Putamen (tissue), 1 donor: ENCODE measurements at regions not wholly inside any gene's neighbourhood (a gene's known extent, or its start where the extent isn't known, plus 50 kb on each side); places are given as distances from the start of the nearest gene placed in this dataset.
"Not testable (repeated sequence)": the region's sequence is repeated elsewhere in the genome, so short reads cannot be mapped to it uniquely, and the experiment has no call there.

Experiments used
- DNase-seq: peaks from one replicate; pipeline ENCODE4 v3.0.0-alpha.2; 2016; ENCODE audit warnings: low spot score

GRCh38 chr6:25124216-25124715 lies 154.9 kb upstream of the CARMIL1 start:
- no peak for DNase-seq

GRCh38 chr6:25125736-25126135 lies 153.4 kb upstream of the CARMIL1 start:
- no peak for DNase-seq

- no peak for DNase-seq
Observed at GRCh38 chr6:25127076-25127837, 151.9 kb upstream of the CARMIL1 start.

- no peak for DNase-seq
Observed at GRCh38 chr6:25130518-25130917, 148.7 kb upstream of the CARMIL1 start.

GRCh38 chr6:25132934-25133333 lies 146.2 kb upstream of the CARMIL1 start:
- no peak for DNase-seq

GRCh38 chr6:25133568-25133967 lies 145.6 kb upstream of the CARMIL1 start:
- no peak for DNase-seq

GRCh38 chr6:25136854-25137253 lies 142.3 kb upstream of the CARMIL1 start:
- DNase-seq, result no peak

GRCh38 chr6:25137480-25137879 lies 141.7 kb upstream of the CARMIL1 start:
- no peak for DNase-seq

- DNase-seq, result peak; percentile 3
Observed at GRCh38 chr6:25137916-25138232, 141.3 kb upstream of the CARMIL1 start.

- DNase-seq, result peak; percentile 37
Observed at GRCh38 chr6:25138233-25138933, 140.8 kb upstream of the CARMIL1 start.

GRCh38 chr6:25138934-25139415 lies 140.2 kb upstream of the CARMIL1 start:
- no peak for DNase-seq

GRCh38 chr6:25139608-25140007 lies 139.6 kb upstream of the CARMIL1 start:
- DNase-seq, result not testable (repeated sequence)

GRCh38 chr6:25142506-25142905 lies 136.7 kb upstream of the CARMIL1 start:
- DNase-seq, result no peak

GRCh38 chr6:25144919-25145318 lies 134.3 kb upstream of the CARMIL1 start:
- DNase-seq, result no peak

GRCh38 chr6:25147223-25147622 lies 132.0 kb upstream of the CARMIL1 start:
- DNase-seq, result no peak

- no peak for DNase-seq
Observed at GRCh38 chr6:25150031-25150430, 129.1 kb upstream of the CARMIL1 start.

- no peak for DNase-seq
Observed at GRCh38 chr6:25150863-25151262, 128.3 kb upstream of the CARMIL1 start.

GRCh38 chr6:25153079-25153478 lies 126.1 kb upstream of the CARMIL1 start:
- no peak for DNase-seq

GRCh38 chr6:25154034-25154596 lies 125.1 kb upstream of the CARMIL1 start:
- no peak for DNase-seq

GRCh38 chr6:25155211-25155610 lies 124.0 kb upstream of the CARMIL1 start:
- no peak for DNase-seq

- no peak for DNase-seq
Observed at GRCh38 chr6:25156123-25156522, 123.1 kb upstream of the CARMIL1 start.

- DNase-seq, result no peak
Observed at GRCh38 chr6:25157183-25157582, 122.0 kb upstream of the CARMIL1 start.

GRCh38 chr6:25157842-25158241 lies 121.3 kb upstream of the CARMIL1 start:
- DNase-seq, result no peak
